CD4-positive, alpha-beta T cell treated with Interleukin-1 beta for 1 hour (primary cell): ENCODE measurements at regions not wholly inside any gene's neighbourhood (a gene's known extent, or its start where the extent isn't known, plus 50 kb on each side); places are given as distances from the start of the nearest gene placed in this dataset.
"Not testable (repeated sequence)": the region's sequence is repeated elsewhere in the genome, so short reads cannot be mapped to it uniquely, and the experiment has no call there.

ENCODE experiments used
- DNase-seq, 2 donors: peaks; one replicate each; pipeline ENCODE4 v3.0.0-alpha.2; 2020 to 2022

DNA sequence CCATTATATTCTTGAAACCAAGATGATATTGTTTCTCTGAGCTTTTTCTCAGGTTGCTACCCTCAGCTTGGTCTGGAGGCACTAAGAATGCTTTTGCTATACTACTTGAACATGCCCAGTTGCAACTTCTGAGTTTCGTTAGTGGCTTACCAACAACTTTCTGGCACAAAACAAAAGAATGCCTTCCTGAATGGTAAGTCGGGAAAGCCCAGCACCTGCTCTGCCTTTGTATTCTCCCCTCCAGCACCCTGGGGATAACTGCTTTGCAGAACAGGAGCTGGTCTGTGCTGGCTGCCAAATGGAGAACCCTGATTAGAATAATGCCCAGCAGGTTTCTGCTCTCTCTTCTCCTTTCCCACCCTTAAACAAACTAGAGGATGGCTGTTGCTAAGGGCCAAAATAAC, 149.3 kb downstream of the TGFB2 start:
- DNase-seq = no peak

DNA sequence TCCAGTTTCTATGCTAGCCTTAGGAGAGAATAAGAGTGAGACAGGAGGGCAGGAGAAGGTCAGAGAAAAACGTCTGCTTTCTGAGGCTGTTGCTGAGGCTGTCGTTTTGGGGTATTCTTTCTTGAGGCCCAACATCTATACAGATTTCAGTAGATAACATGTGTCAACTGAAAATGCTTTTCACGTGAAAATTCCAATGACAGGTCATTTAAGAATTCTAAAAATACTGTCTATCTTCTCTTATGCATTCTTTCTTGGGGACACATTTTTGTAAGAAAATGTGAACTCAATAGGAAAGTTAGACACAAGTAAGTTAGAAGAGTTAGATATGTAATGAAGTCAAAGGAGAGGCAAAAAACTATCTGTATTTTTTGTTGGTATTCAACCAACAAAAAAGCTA, 150.8 kb downstream of the TGFB2 start:
- DNase-seq = no peak

DNA sequence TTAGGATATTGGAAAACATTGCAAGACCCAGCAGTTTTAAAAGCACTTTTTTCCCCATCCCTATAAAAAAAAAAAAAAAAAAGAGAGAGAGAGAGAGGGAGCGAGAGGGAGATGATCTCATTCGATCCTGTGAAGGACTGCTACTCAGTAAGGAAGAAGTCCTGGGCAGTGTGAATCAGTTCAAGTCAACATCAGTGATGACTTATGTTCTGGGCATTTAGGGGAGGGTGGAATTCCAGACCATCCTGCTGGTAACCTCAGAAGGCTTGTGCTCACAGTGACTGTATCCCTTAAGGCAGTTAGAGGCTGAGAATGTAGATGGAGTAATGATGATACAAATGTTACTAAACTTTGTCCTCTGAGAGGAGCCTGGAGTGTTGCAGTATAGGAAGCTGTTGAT, 151.4 kb downstream of the TGFB2 start:
- no peak for DNase-seq

DNA sequence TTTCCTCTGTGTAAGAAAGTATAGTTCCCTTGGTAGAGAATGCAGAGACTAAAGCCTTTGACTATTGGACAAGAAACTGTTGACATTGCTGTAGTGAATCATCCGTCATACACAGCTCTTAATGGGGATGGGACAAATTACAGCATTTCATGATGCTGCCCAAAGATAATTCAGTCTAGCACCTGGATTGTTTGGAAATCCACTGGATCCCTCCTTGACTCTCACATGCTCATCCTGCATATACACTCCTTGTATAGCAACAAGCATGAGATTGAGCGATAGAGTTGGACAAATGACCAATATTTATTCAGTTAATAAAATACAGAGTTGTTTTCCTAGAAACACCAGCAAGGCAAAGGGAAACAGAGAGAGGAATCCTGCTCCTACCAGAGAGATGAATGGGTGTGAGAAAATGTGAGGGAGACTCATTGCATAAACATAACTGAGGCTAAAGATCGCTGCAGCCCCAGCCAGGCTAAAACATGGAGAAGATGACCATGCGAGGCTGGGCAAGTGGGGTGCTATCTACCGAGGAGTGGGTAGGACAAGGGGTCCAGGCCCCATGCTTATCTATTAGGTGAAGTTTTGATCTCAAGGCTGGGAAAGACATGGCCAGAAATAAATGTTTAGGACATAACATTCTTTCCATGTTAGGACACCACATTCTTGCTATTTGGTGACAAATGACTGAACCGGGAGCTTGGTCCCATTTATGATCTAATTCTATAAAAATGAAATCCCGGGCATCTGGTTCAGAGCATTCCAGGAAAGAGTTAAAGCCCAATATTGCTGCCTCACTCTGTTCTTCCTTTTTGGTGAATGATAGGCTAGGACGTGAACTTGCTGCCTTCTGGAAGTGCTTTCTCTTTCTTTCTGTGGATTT, 153.2 kb downstream of the TGFB2 start:
- DNase-seq = no peak

DNA sequence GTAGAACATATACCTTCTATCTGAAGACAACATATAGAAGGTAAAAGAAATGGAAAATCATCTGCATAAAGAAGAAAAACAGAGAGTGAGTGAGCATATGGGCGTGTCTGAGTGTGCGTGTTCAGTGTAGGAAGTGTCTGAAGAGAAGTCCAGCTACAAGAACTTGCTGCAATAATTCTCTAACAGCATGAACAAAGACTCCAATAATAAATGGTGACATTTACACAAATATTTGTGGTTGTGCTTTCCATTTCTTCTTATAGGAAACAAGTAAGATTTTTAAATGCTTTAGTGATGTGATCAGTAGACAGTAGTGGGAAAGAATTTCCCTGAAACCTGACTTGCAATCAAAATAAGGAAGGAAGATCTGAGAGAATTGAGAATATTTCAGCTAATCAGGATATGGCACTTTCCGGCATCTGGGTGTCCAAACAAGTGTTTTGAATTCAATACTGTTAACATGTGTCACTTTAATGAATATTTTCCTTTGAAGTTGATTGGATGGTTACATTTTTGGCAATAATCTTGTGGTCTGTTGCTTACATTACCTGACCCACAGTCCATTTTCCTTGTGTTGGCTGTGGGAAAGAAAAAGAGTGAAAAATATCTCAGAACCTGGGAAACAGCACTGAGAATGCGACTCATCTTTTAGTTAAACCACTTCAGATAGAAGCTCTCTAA, 154.0 kb downstream of the TGFB2 start:
- no peak for DNase-seq

DNA sequence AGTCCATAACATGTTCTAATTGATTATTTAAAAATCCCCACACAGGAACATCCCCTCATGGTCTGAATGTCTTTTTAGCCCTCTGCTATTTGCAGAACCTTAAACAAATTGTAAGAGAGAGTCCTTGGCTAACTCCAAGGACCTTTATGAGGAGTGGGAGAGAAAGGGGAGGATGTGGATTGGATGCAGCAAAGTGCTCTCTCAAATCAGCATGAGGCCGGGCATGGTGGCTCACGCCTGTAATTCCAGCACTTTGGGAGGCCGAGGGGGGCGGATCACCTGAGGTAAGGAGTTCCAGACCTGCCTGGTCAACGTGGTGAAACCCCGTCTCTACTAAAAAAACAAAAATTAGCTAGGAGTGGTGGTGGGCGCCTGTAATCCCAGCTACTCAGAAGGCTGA, 154.8 kb downstream of the TGFB2 start:
- no peak for DNase-seq

DNA sequence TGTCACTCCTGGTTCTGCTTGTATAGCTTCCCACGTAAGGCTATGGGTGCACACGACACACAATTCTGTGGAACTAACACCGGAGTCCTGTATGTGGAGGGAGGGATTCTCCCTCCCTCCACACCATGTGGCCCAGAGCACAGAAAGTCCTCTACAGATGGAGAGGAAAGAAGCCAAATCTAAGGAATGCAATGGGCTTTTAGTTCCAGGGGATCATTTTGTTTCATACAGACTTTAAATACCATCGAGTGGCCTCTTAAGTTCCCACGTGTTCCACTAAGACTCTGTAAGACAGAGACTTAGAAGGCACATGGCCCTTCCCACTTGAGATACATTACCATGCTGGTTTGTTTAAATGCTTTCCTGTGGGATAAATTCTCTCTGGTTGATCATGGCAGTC, 156.0 kb downstream of the TGFB2 start:
- DNase-seq = no peak

DNA sequence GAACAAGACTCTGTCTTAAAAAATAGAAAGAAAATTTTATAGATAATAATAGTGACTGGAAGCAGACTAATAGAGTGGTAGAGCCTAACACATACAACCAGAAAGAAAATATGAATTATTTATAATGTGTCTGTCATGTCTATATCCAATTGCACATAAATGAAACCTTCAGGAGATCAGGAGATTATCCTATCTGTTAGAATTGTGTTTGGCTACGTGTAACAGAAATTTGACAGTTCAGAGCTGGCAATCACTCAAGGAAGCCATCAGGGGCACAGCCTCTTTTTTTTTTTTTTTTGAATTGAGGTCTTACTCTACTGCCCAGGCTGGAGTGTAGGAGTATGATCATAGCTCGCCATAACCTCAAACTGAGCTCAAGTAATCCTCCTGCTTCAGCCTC, 157.2 kb downstream of the TGFB2 start:
- DNase-seq = no peak

DNA sequence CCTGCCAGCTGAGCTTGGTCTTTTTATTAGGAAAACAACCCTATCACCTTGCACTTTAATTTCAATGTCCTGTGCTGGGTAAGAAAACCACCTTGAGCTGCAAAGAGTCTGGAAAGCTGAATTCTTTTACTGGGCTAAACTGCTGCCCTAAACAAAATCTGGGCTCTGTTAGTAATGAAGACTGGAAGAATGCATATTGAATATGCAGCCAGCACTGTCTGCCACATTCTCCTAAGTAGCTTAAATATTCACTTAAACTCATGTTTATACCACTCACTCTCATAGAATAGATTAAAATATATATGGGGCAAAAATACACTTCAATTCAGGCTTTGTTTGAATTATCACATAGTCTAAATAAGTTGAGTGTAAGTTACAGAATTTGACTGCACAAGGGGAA, 158.0 kb downstream of the TGFB2 start:
- no peak for DNase-seq

DNA sequence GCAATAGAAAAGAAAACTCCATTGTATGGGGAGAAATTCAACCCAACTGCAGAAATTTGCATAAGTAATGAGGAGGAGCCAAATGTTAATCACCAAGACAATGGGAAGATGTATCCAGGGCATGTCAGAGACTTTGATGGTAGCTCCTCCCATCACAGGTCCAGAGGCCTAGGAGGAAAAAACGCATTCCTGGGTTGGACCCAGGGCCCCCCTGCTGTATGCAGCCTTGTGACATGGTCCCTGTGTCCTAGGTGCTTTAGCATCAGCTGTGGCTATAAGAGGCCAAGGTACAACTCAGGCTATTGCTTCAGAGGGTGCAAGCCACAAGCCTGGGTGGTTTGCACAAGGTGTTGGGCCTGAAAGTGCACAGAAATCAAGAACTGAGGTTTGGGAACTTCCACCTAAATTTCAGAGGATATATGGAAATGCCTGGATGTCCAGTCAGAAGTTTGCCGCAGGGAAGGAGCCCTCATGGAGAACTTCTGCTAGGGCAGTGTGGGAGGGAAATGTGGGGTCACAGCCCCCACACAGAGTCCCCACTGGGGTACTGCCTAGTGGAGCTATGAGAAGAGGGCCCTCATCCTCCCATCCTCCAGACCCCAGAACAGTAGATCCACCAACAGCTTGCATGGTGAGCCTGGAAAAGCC, 162.3 kb downstream of the TGFB2 start:
- DNase-seq = no peak

DNA sequence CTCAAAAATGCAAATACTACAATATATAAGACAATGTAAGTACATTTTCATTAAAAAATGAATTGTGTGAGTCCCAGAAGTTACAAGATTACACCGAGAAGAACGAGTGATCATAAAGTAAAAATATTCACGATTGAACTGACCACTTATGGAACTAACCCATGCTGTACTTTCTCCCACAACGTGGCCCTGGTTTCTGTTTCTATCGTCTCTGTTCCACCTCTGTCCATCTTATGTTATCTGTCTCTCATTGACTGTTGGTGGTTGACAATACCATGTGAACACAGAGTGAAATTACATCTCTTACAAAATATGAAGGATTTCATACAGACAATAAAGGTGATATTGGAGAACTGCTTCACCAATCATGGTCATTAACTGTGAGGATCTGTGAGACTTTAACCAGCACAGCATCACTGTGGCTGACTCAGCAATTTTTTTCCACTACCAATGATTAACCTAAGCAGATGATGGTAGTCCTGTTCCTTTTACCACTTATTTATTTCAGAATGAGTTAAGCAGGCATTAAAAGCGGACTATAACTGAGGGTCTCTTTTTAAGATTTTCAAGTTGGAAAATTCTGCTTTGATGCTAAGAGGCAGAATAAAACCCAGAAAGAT, 165.1 kb downstream of the TGFB2 start:
- DNase-seq = no peak

DNA sequence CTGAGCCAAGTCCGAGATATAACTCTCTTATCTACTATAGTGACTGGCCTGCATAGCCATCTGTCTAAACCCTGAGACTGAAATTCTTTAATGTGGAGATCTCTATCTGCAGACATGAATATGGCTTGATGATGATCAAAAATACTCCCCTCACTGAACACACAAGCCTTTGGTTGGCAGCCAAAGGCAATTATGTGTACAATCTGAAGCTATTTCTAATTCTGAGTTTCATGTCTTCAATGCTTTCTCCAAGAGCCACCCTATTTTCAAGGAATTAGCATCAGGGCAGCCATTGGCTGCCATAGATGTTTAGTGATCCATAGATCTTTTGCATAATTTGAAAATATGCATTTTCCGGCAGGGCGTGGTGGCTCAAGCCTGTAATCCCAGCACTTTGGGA, 168.2 kb downstream of the TGFB2 start:
- DNase-seq = no peak

DNA sequence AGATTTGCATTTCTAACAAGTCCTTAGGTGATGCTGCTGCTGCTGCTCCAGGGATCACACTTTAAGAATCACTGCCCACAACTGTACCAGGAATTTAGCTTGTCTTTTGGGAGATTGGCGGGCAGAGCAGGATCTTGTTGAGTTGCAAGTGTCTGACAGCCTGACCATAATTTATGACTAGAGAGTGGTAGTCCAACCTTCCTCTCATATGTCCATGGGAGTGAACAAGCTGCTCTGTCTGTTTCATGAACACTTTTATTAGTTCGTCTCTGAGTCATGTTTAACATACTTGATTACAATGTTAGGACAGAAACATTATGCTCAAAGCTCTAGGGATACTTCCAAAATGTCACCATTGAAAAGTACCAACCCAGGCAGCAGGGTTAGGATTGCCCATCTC, 169.6 kb downstream of the TGFB2 start:
- DNase-seq = no peak

DNA sequence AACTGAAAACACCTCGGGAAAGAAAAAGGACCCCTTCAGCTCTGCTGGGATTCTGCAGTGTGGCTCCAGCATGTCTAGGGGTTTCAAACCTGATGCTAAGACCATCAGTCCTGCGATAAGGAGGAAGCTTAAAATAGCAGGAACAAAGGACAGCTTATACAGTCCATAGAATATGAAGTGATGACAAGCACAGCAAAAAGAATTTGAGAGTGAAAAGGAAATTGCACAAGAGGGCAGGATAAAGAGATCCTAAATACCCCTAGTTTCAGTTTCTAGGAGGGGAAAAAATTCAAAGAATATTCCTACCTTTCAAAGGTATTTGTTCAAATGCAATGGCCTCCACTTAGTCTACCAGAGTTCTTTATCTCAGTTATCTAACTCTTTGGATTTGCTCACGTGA, 171.4 kb downstream of the TGFB2 start:
- DNase-seq = no peak

DNA sequence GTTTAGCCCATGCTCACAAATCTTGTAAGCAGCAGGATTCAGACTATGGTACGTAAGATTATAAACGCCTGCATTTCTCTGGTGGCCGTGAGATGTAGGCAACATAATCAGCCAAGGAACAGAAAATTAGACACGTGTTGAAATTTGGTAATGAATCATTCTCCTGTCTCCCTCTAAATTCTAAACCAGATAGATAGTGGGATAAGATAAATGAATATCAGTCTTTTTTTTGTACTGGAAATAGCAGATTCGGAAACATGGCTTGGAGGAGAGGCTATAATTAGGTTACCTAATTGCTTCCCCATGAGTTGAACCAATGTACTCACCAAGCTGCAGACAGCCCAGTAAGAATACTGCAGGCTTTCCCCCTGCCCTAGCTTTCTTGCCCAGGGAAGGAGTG, 172.3 kb downstream of the TGFB2 start:
- no peak for DNase-seq

DNA sequence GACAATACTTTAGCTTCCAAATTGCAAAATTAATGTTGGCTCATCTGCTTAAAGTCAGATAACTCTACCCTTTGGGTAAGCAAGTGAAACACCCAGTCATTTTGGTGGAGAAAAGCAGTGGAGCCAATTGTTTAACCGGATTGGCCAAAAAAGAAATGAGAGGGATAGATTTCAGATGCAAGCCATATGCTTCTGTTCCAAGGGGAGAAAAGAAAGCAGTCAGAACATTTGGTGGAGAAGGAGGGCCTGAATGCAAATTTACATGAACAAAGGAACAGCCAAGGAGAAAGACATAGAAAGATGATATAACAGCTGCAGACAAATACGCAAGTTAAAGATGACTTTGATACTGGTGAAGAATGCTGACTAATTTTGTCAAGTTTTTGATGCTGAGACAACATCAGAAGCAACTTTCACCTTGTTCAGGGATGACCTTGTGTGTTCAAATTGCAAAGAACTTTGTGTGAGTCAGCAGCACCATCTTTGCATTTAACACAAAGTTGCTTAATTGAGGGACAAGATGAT, 173.1 kb downstream of the TGFB2 start:
- no peak for DNase-seq

DNA sequence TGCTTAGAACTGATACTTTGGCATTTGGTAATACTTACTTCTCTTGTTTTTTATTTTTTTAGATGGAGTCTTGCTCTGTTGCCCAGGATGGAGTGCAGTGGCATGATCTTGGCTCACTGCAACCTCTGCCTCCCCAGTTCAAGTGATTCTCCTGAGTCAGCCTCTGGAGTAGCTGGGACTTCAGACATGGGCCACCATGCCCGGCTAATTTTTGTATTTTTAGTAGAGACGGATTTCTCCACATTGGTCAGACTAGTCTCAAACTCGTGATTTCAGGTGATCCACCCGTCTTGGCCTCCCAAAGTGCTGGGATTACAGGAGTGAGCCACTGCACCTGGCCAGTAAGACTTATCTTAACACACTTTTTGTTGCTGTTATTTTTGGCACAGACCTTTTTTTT, 175.5 kb downstream of the TGFB2 start:
- not testable (repeated sequence) for DNase-seq

DNA sequence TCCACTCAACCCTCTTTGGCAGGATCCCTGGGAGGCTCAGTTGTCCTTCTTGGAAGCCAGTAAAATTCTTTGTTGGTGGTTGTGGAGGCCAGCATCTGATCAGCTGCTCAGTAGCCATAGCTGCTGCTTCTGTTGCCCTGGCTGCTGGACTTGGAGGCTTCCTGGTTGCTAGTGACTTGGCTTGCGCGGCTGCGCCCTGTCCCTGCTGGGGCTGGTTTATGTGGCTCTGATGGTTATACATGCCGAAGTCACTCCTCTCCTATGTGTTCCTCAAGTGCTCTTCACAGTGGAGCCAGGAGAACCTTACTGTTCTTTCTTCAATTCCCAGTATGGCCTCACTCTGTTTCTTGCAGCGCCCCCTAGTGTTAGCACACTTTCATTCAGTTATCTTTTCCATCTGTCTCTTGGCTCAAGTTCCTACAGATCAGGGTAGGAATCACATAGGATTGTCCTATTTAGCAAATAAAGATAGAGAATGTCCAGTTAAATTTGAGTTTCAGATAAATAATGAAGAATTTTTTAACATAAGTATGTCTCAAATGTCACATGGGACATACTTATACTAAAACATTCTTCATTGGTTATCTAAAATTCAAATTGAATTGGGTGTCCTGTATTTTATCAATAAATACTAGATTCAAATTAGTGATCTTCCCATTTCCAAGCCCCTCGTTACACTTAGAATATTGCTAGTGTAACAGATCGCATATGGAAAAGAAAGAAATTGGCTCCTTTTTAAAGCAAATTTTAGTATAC, 176.5 kb downstream of the TGFB2 start:
- DNase-seq = peak; percentile 14 to 28

DNA sequence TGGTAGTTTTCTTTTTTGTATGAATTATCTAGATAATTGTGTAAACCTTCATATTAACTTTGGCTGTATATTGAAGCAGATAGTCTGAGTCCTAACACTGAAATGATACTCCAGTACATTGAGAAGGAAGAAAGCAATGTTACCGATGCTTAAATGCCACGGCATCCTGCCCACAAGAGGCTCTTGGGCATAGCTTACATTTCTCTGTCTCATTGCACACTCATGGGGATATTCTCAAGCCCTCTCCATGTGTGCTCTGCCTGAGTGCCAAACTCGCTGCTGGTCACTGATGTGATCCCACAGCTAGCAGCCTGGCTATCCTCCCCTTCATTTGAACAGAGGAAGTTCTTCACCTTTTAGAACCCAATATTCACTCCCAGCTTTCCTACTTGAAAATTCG, 179.4 kb downstream of the TGFB2 start:
- DNase-seq = no peak

DNA sequence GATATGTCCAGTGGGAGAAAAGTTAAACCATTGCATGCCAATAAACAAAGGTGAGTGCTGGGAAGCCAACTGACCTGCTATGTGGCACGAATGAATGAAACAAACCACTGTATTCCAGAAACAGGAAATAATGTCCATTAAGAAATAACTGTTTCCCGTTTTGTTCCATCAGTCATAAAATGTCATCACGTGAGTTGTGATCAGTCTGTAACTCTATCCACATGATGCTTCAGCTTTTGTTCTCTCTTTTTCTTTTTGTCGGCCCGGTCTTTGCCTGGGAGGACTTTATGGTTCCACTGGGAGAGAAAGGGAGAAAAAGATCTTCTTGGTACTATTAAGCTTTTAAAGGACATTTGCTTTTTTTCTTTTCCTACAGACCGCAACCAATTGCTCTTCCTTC, 179.9 kb downstream of the TGFB2 start:
- DNase-seq = no peak

DNA sequence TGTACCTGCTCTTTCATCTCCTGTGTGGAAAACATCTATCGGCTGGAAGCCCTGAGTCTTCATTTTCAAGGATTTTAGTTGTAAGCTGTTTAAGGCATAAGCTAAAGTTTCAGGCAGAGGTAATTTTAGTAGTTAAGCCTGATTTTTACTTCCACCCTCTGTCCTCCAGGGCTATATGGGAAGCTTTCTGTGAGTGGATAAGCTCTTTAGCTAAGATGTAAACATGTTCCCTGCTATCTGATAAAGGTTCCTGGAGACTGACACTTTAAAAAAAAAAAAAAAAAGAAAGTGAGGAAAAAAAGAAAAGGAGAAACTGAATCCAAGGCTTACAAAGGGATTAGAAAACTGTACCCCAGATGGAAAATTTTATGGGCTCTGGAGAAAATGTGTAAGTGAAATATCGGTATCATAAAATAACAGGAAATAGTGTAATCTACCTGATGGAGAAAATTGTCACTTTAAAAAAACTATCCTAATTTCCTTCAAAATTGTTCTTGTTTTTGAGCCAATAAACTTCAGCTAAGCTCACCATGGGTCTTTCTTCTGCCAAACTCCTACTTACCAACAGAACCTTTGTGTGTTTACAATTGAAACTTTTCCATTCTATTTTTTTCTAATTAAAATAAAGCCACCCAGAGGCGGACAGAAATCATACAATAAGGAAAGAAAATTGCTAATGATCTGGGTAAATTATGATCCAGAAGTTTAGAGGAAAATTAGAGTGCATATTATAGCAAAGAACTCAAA, 180.5 kb downstream of the TGFB2 start:
- DNase-seq = no peak

DNA sequence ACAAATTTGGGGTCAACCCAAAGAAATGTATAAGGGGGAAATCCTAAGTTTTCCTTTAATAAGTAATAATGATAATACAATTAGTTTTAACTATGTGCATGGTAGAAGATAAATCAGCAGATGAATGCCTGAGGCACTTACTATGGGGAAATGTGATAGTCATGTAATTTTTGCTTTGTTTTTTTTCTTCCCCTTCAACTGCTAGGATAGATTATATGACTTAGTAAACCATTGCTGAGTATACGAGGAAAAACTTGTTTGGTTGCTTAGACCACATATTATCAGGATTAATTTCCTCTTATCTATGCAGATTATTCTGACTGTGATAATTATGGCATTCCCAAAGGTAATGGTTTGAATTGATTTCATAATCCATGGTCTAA, 181.1 kb downstream of the TGFB2 start:
- no peak for DNase-seq
